ENCODE measurements at regions not wholly inside any gene's neighbourhood (a gene's known extent, or its start where the extent isn't known, plus 50 kb on each side); places are given as distances from the start of the nearest gene placed in this dataset.

DNA sequence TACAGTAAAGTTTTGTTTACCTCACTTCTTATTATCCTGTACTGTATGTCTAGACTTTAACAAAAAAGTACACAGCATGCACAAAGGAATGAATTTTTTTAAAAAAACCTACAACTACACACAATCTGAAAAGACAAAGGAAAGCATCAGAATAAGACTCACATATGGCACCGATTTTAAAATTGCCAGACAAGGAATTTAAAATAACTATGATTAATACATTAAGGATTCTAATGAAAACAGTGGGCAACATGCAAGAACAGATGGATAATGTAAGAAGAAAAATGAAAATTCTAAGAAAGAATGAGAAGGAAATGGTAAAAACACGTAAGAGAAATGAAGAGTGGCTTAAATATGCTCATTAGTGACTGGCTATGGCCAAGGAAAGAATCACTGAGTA, 638.2 kb downstream of the FBXO15 start:
- DNase-seq, result no peak

DNA sequence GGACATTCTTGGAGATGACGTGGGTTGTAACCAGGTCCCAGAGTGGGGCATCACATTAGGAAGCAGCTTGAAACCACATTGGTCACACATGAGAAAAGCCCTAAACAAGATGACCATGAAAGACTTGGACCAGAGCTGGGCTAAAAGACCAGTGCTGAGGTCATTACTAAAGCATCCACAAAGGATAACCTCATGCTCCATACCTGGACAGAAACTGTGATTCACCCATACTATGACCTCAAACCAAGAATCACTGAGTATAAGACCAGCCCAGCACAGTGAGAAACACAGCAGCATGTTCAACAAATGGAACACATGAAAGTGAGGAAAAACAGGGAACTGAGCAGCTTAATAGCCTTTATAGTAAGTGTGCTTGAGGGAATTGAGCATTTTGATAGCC, 635.5 kb upstream of the NETO1 start:
- DNase-seq, result no peak

DNA sequence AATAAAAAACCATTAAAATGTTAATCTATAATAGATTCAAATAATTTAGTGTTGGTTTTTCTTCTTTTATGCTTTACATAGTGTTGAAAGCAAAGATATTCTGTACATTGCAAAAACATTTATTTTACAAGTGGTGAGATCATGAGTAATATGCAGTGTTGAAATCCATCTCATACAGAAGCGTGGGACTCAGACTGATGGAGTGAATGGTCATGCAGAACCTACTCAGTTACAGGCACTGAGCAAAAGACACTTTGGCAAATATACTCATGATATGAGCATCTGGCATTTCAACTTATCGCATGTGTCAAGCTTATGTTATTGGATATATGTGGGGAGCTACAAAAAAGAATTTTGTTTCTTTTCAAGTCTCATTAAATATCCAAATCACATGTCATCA, 620.2 kb upstream of the NETO1 start:
- DNase-seq, result no peak

DNA sequence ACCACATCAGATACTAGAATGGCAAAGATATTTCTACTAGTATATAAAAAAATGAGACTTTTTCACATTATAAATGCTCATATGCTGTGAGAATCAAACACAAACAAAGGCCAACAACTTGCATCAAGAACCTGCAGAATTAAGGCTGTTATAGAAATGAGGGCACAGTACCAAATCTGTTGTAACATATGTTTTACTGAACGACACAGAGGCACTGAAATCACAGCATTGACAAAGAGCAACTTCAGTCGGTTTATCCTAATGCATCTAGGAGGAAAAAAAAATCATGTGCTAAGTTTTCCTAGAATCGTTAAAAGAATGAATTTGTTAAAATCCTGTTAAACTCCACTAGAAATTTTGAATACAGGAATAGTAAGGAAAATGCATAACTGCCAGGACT, 617.4 kb upstream of the NETO1 start:
- peak; percentile 19 for DNase-seq

DNA sequence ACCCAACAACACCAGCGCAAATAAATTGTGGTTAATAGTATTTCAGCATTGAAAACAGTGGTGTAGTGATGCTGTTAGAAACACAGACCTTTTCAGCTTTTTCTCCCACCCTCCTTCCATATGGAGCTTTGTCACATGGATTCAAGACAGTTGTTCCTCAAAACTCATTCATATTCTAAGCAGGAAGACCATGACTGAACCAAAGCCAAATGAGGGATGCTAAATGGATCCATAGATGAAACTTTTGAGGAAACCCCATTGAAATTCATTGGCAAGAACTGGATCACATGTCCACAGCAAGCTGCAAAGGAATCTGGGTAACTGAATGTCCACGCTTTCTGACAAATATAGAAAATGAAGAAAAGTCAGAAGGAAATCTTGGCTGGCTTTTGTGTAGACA, 615.1 kb upstream of the NETO1 start:
- no peak for DNase-seq

DNA sequence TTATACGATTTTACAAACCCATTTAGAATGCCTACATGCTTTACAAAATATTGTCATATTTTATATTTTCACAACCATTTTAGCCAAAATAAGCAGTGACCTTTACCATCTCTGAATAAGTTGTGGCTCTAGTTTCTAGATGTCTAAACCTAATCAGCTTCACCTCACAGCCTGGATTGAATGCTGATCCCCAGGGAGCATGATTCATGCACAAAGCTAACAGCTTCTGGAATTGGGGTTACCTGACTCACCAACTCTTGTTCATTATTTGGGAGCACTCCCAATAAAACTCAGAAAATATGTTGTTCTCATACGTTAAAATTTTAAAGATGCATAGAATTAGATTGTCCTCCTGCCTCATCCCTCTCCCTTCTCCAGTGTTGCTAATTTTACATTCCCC, 611.7 kb upstream of the NETO1 start:
- no peak for DNase-seq

DNA sequence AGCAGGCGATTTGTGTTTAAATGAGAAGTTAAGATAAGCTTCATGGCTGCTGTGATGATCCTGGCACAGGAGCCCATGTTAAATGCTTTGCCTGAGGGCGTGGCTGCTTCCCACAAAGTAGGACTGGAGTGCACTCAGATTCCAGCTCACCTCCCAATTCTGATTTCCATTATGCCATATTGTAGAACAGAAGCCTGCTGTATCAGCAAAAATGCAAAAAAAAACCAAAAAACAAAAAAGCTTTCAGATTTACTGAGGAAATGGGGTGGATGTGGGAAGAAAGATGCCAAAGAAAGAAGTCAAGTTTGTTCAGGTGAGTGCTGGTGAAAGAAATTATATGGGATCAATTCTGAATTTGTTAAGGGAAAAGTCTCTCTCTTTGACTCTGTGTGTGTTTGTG, 610.4 kb upstream of the NETO1 start:
- no peak for DNase-seq

DNA sequence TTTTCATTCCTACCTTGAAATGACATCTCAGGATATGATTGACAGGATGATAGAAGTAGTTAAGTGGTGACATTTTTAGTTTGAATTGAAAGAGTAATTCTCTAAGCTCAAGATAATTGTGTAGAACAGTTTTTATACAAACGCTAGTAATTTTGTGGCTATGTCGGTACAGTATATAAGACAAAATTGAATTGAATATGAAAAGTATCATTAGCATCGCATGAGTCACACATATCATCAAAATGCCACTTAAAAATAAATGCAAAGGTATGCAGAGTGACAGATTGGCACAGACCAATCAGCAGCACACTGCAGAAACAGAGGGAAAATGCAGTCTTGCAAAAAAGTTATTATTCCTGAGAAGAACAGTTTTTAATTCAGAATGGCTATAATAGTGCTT, 608.2 kb upstream of the NETO1 start:
- DNase-seq, result no peak

DNA sequence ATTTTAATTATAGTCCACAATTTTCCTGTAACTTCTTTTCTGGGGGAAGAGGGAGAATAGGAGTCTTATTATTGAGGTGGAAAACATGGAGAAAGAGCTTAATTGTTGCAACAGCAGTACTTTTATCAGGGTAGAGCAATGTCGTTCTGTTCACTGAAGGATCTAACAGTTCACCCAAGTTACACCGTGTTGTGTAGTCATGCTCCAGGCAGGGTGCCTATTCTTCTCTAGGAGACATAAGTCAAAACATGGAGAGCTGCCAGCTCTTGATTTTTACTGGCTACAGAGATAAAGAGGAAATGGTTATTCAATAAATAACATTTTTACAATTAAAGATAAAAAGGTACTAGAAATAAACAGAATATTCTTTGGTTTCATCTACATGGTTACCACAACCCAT, 594.3 kb upstream of the NETO1 start:
- no peak for DNase-seq

DNA sequence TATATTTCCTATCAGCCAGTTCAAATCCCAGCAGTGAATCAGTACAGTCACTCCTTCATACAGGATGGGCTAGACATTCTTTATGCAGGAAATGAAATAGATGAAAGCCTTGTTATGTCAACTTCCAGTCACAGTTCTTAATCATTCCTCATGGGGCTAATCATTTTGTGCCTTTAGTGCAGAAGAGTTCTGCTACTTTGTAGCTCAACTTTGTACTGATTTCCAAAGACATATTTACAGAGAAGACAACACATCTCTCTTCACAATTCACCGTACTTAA, 593.9 kb upstream of the NETO1 start:
- no peak for DNase-seq

DNA sequence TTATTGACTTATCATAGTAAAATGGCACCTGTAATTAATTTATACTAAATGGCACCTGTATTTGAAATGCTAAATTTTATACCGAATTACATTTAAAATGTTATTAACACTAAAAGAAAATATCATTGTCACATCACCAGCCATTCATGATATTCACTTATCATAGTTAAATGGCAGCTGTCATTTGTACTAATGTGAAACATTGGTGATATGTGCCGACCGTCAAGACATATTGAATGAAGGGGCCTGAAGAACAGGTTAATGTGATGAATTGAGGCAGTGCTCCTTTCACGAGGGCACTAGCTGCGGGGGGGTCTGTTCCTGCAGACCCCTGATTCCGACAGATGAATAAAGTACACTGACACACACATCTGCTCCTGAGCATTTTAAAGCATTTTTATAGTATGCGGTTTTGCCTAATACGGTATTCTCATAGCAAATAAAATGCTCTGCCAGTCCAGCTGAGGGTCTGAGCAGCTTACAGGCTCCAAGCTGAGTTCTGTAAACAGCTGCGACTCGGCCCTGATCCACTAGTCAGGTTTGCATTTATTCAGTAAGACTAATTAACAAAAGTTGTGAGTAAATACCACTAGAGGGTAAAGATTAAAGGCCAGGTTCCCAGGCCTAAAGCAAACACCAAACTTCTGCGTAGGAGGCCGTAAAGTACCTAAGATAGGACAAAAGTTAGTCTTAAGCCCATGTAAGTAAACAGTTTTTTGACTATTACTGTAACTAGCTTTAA, 593.4 kb upstream of the NETO1 start:
- DNase-seq, result no peak

DNA sequence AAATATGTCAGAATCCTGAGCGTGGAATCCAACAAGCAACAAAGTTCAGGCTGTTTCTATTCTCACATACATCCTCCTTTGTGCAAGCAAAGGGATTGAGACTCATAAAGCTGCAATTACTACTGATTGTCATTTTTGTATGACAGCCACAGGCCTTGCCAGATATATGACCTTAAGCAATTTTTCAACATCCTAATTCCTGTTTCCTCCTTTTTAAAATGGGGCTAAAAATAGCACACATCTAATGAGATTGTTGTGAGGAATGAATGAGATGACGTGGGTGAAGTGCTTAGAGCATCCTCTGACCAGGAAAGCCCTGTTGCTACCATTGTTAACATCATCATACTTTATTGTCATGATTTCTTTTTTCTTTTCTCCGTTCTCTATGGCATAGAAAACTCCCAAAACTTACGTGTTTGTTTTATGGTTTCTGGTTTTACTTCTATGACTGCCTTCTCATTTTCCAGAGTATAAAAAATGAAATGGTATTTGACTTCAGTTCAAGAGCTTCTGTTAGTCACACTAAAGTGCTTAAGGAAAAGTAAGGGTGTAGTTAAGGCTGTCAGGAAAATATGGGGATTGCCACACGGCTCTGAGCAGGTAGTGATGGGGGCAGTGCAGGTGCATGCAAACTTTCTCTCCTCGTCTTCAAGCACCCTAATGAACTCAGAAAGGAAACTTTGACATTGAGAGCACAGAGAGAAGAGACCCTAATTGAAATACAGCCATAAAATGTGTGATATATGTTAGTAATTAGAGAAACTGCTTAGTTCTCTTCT, 590.6 kb upstream of the NETO1 start:
- no peak for DNase-seq

DNA sequence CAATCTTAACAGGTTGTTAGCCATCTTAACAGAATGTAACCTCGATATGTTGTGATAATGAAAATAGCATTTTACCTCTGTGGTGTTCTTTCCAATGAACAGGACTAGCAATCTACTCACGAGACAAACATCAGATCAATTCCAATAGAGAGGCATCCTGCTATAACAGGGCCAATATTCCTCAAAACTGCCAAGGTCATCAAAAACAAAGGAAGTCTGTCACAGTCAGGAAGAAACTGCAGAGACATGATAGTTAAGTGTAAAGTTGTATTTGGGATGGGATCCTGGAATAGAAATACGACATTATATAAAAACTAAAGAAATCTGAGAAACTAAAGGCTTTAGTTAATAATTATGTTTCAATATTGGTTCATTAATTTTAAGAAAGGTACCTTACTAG, 588.9 kb upstream of the NETO1 start:
- DNase-seq, result no peak

DNA sequence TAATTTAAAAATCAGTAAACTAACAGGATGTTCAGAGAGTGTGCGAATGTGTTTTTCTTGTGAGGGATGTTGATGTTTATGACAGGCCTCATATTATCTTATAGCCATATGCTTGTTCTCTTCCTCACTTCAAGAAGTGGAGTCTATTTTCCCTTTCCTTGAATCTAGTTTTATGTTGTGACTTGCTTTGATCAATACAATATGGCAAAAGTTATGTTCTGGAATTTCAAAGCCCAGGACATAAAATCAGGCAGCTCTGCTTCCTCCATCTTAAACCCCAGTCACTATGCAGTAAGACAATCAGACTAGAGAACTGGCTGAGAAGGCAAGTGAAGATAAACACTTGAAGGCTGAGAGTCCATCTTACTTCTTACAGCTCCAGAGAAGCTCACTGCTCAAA, 585.1 kb upstream of the NETO1 start:
- no peak for DNase-seq

DNA sequence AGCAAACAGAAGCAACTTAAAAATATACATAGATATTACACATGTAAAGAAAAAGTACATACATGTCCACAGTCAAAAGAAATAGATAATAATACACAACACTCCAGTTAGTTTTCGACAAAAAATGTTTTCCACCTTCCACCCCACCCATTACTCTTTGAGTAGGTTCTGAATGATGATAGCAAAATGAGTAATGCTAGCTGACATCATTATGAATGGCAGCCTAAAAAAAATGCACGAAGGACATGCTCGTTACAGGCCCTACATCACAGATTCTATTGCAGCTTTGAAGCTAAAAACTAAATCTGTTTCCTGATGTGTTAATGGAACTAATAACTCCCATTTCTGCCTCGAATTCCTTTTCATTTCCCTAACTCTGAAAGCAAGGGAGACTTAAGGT, 578.7 kb upstream of the NETO1 start:
- no peak for DNase-seq

DNA sequence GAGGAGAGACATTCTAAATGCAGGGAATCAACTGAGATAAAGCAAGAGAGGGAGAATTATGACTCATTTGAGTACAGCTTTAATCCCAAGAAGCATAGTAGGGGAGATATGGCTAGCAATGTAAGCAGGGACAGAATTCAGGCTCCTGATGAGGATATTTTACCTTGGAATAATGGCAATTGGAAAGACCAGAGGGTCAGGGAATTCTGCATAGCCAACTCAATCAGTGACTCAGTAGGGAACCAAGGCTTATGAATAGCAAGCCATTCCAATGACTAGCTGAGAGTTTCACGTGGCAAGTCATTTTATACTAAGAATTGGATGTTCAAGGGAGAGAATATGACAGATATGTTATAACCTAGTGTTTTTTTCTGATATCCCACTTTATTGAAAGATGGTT, 563.8 kb upstream of the NETO1 start:
- no peak for DNase-seq

DNA sequence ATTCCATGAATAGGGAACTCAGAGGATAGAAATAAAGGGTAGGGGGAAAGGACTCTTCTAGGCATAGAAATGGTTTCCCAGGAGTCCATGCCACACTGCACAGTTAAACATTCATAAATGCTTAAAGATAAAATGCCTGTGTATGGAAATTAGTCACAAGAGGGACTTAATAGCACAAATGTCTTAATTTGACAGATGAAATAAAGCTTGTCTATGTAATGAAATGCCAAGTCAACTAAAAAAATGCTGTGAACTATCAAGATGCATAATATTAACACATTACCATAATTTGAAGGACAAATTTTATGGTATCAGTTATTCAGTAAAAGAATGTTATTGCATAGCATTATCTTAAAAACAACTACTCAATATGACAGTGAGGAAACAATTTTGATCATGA, 553.2 kb upstream of the NETO1 start:
- DNase-seq, result no peak

DNA sequence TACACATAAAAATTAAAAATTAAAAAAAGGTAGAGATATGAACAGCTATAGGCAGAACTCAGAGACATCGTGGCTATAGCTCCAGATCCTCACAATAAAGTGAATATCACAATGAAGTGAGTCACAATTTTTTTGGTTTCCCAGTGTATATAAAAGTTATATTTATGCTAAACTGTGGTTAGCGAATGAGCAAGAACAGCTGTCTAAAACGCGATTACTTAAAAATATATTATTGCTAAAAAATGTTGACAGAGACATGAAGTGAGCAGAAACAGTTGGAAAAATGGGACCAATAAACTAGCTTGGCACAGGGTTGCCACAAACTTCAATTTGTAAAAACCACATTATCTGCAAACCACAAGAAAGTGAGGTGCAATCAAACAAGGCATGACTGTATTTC, 551.7 kb upstream of the NETO1 start:
- no peak for DNase-seq

DNA sequence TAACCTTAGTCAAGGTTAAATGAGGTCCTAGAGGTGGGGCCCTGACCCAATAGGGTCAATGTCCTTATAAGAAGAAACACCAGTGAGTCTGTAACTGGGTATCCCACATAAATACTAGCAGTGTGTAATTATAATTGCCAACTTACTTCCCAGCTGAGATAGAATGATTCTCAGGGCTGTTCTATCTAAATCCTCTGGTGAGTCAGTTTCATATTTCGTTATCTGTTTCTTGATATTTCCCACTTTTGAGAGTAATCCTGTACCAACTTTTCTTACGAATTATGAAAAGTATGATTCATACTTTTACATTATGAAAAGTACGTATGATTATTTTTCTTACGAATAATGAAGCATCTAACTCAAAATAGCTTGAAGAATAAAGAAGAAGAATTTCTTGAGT, 546.8 kb upstream of the NETO1 start:
- no peak for DNase-seq

DNA sequence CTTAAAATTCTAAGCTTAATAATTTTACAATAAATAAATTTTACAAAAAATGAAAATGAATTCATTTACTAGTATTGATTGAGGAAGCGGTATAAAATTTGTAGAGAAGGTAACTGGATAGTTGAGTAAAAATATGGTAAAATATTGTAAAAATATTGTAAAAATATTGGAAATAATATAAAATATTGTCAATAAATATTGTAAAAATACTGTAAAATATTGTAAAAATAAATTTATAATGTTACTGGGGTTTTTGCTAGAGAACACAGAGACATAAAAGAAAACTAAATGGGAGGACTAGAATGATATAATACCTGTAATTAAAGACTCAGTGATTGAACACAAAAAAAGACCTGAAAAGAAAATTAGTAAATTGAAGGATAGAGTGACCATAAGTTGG, 546.3 kb upstream of the NETO1 start:
- DNase-seq, result no peak

DNA sequence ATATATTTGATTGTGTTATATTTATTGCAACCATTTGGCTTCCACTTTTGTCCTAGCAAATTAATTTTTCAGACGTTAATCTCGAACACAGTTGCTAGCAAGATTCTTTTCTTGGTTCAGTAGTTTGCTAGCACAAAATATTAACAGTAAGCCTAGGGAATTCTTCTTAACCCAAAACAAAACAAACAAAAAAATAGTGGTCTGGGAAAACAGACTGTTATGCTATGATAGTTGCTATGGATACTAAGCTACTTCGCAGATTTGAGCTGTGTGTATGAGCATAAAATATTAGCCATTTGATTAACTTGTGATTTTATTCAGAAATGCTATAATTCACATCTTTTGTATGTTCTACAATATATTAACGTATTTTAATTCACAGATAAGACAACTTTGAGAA, 541.5 kb upstream of the NETO1 start:
- no peak for DNase-seq

DNA sequence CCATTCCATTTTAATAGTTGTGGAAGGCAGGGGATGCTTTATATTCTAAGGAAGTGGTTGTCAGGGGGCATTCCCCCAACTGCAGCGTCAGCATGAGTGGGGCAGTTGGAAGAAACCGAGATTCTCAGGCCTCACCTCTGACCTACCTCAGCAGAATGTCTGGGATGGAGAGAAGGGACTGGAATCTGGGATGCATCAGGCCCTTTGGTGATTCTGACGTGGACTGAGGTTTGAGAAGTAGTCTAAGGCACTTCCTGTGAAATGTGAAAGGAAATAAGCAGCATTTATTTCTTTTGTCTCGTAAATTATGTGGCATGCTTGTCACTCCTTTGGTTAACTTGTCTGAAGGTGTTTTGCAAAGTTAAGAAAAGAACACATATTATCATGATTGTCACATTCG, 540.7 kb upstream of the NETO1 start:
- no peak for DNase-seq

DNA sequence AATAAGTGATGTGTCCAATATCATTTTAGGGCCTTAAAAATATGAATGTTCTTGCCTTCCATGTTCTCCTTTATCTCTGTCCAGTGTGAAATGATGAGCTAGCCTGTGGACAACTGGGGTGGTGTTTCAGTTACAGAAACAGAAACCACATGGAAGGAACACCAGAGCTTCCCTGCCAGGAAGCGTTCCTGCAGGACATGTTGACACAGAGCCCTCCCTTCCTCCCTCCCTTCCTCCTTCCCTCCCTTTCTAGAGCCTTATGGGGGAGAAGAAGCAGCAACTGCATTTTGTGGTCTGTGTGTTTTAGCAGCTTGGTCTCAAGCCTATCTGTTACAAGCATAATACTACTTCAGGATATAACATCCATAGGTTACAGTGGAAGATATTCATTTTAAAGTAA, 539.7 kb upstream of the NETO1 start:
- no peak for DNase-seq

DNA sequence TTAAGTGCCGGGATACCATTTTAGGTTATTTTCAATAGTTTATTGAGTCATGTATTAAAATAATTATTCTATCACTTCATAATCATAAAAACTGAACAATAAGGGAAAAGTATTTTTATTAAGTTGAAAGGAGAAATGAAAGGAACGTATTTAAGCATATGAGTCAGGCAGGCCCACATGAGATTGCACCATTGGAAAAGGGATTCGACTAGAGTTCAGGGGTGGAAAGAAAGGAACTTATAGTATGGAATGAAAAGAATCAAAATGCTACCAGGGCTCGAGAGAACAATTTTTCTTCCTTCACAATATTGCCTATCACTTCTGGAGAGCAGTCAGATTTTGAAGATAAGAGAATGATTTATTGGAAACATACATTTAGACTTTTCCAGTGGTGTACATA, 516.5 kb upstream of the NETO1 start:
- DNase-seq, result no peak

DNA sequence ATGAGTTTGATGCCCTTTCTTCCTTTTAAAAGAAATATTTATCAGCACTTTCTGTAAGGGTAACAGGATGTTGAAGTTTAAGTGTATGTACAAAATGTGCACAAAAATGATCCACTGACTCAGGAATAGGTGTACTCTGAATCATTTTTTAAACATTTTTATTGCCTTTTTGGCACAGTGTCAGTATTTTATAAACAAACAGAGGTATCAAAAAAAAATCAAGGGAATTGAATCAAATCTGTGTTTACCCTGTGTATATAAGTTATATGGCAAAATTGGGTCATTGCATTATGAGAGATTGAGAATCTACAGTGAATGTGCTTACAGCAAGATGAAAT, 513.9 kb upstream of the NETO1 start:
- DNase-seq, result no peak
